ENCODE measurements at regions not wholly inside any gene's neighbourhood (a gene's known extent, or its start where the extent isn't known, plus 50 kb on each side); places are given as distances from the start of the nearest gene placed in this dataset.

DNA sequence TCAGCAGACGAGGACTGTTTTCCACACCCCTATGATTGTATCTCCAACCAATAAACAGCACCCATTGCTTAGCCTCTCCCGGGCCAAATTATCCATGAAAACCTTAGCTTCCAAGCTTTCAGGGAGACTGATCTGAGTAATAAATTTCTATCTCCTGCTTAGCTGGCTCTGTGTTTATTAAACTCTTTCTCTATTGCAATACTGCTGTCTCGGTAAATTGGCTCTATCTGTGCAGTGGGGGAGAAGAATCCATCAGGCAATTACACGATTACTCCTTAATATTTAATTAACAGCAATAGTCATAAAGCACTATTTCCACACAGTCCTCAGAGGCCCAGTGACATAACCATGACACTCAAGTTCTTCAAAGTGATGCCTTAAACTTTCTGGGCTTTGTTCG is 1122.8 kb downstream of the TYW1 start:
- TF ChIP-seq, protein P1, sequence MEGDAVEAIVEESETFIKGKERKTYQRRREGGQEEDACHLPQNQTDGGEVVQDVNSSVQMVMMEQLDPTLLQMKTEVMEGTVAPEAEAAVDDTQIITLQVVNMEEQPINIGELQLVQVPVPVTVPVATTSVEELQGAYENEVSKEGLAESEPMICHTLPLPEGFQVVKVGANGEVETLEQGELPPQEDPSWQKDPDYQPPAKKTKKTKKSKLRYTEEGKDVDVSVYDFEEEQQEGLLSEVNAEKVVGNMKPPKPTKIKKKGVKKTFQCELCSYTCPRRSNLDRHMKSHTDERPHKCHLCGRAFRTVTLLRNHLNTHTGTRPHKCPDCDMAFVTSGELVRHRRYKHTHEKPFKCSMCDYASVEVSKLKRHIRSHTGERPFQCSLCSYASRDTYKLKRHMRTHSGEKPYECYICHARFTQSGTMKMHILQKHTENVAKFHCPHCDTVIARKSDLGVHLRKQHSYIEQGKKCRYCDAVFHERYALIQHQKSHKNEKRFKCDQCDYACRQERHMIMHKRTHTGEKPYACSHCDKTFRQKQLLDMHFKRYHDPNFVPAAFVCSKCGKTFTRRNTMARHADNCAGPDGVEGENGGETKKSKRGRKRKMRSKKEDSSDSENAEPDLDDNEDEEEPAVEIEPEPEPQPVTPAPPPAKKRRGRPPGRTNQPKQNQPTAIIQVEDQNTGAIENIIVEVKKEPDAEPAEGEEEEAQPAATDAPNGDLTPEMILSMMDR (IDR thresholded peaks at IDR 0.05; ENCODE audit: control extremely low read depth in 1 of 3, insufficient read depth in 1 of 3, low read depth in 1 of 3, low read length in 3 of 3), result no peak
- no peak; the same call in 1 of the 2 replicates for TF ChIP-seq KDM5A (IDR thresholded peaks at IDR 0.05; ENCODE audit: low read length)
- TF ChIP-seq POLR2AphosphoS5 (IDR thresholded peaks at IDR 0.05; ENCODE audit: low read depth, low read length), result no peak
- TF ChIP-seq ZNF274 (IDR thresholded peaks at IDR 0.05; ENCODE audit: borderline replicate concordance, extremely low read depth, low read length), result no peak
- no peak for TF ChIP-seq TAF7 (optimal IDR thresholded peaks at IDR 0.05; ENCODE audit: borderline replicate concordance, low read depth, low read length)
- no peak for TF ChIP-seq GABPA (IDR thresholded peaks at IDR 0.05; ENCODE audit: borderline replicate concordance, insufficient read depth, low read length)
- TF ChIP-seq BCL11A (IDR thresholded peaks at IDR 0.05; ENCODE audit: low read depth in 2 of 2, low read length in 2 of 2), result no peak

All from H1 (cell line).